K562 (cell line): ENCODE measurements at regions not wholly inside any gene's neighbourhood (a gene's known extent, or its start where the extent isn't known, plus 50 kb on each side); places are given as distances from the start of the nearest gene placed in this dataset.

Experiments
- AFF4 ChIP-seq: sonication (generic); formaldehyde crosslinking; IDR thresholded peaks from 2 replicates; pipeline ENCODE4 v1.8.0; 2023; ENCODE audit warnings: mild to moderate bottlenecking, missing genetic modification reagents
- ASH1L ChIP-seq: fragments of 450-650 bp; IDR thresholded peaks from 2 replicates; pipeline ENCODE4 v1.6.1; 2018; ENCODE audit warnings: borderline replicate concordance, mild to moderate bottlenecking, low read depth; ENCODE audit not compliant: partially characterized antibody
- CHD1 ChIP-seq: fragments of 200-600 bp; sonication (generic); IDR thresholded peaks from one replicate; pipeline ENCODE4 v1.6.1; 2012; ENCODE audit warnings: mild to moderate bottlenecking, moderate library complexity, low read length, inconsistent platforms
- CHD4 ChIP-seq: fragments of 200-600 bp; sonication (generic); IDR thresholded peaks from 3 replicates; pipeline ENCODE4 v1.6.1; 2012; ENCODE audit warnings: low read depth, mild to moderate bottlenecking, mixed read lengths, low read length, inconsistent platforms; ENCODE audit not compliant: insufficient read depth, insufficient replicate concordance, poor library complexity, severe bottlenecking
- CTCF ChIP-seq, 3 experiments: IDR thresholded peaks in 2 of 3; conservative IDR thresholded peaks in 1 of 3; 2 replicates each; pipeline ENCODE4 v1.5.1; 2011 to 2012; ENCODE audit warnings: low read length in 3 of 3, mild to moderate bottlenecking in 3 of 3, control low read depth in 2 of 3, improper control_type of control experiment in 1 of 3, inconsistent platforms in 1 of 3, low read depth in 1 of 3, mixed read lengths in 1 of 3, moderate library complexity in 1 of 3; ENCODE audit not compliant: insufficient read depth in 2 of 3
- MAFK ChIP-seq: IDR thresholded peaks from 2 replicates; pipeline ENCODE4 v1.6.1; 2011; ENCODE audit warnings: low read length, improper control_type of control experiment
- POLR2A ChIP-seq: fragments of 450-650 bp; conservative IDR thresholded peaks from 2 replicates; pipeline ENCODE4 v1.6.1; 2016
- RBM22 ChIP-seq: fragments of 200-400 bp; formaldehyde crosslinking; IDR thresholded peaks from 2 replicates; pipeline ENCODE4 v1.6.1; 2018; ENCODE audit warnings: low read length, low read depth; ENCODE audit not compliant: poor library complexity, severe bottlenecking
- SIN3B ChIP-seq: fragments of 450-650 bp; IDR thresholded peaks from 2 replicates; pipeline ENCODE4 v1.6.1; 2017; ENCODE audit warnings: low read depth, mild to moderate bottlenecking, moderate library complexity
- STAG1 ChIP-seq: sonication (generic); formaldehyde crosslinking; IDR thresholded peaks from 2 replicates; pipeline ENCODE4 v1.5.0; 2020; ENCODE audit warnings: missing genetic modification reagents, borderline replicate concordance
- TCF7L2 ChIP-seq: fragments of 150-350 bp; IDR thresholded peaks from 2 replicates; pipeline ENCODE4 v1.6.1; 2016; ENCODE audit warnings: low read depth, mild to moderate bottlenecking, low read length, moderate library complexity
- ZKSCAN8 ChIP-seq: fragments of 200-800 bp; sonication (Bioruptor generic); IDR thresholded peaks from 2 replicates; pipeline ENCODE4 v1.6.1; 2016; ENCODE audit warnings: missing genetic modification characterization, missing compliant biosample characterization
- ZNF589 ChIP-seq: fragments of 200-800 bp; sonication (Bioruptor generic); IDR thresholded peaks from 2 replicates; pipeline ENCODE4 v1.6.1; 2016; ENCODE audit warnings: low read depth, missing genetic modification characterization, missing compliant biosample characterization
- ZSCAN29 ChIP-seq: fragments of 450-650 bp; IDR thresholded peaks from 2 replicates; pipeline ENCODE4 v1.6.1; 2017

GRCh38 chr18:37955201-37955600 lies 389.6 kb upstream of the CELF4 start:
- no peak for TF ChIP-seq RBM22
- TF ChIP-seq ZSCAN29, result no peak
- TF ChIP-seq AFF4, result no peak
- no peak for TF ChIP-seq CHD4
- TF ChIP-seq ASH1L, result no peak
- TF ChIP-seq MAFK, result no peak
- TF ChIP-seq CHD1, result no peak
- no peak for TF ChIP-seq SIN3B
- TF ChIP-seq STAG1 (CRISPR knock-in tag), result no peak
- no peak for TF ChIP-seq POLR2A
- no peak for TF ChIP-seq CTCF (IDR thresholded peaks at IDR 0.05 in 2 of 3, conservative IDR thresholded peaks at IDR 0.05 in 1 of 3; ENCODE audit: insufficient read depth in 2 of 3, low read depth in 1 of 3, low read length in 3 of 3)
- no peak for TF ChIP-seq ZNF589 (CRISPR knock-in tag)
- TF ChIP-seq TCF7L2, result no peak
- TF ChIP-seq ZKSCAN8 (CRISPR knock-in tag), result no peak
